Mesenchymal stem cell (in vitro differentiated cells and primary cell): ENCODE measurements at regions not wholly inside any gene's neighbourhood (a gene's known extent, or its start where the extent isn't known, plus 50 kb on each side); places are given as distances from the start of the nearest gene placed in this dataset.

Source experiments
- DNase-seq: peaks from one replicate; pipeline ENCODE4 v3.0.0-alpha.2; 2013
- H2AFZ ChIP-seq: one replicate; pipeline ENCODE4 v1.6.1; 2013; ENCODE audit warnings: low read depth, mild to moderate bottlenecking, control low read depth, inconsistent platforms, low read length, moderate library complexity
- H2AK5ac ChIP-seq: 2 replicates; pipeline ENCODE4 v1.6.1; 2013; ENCODE audit warnings: low read length, moderate library complexity, mild to moderate bottlenecking, inconsistent platforms; ENCODE audit not compliant: severe bottlenecking
- H2BK120ac ChIP-seq: one replicate; pipeline ENCODE4 v1.6.1; 2013; ENCODE audit warnings: low read depth, mild to moderate bottlenecking, inconsistent platforms, low read length, moderate library complexity
- H2BK12ac ChIP-seq, 2 experiments: one replicate each; pipeline ENCODE4 v1.6.1; 2013; ENCODE audit warnings: inconsistent platforms in 2 of 2, low read length in 2 of 2, mild to moderate bottlenecking in 2 of 2, moderate library complexity in 2 of 2, control low read depth in 1 of 2
- H2BK15ac ChIP-seq: one replicate; pipeline ENCODE4 v1.6.1; 2013; ENCODE audit warnings: mild to moderate bottlenecking, low read depth, inconsistent platforms; ENCODE audit not compliant: poor library complexity, severe bottlenecking
- H2BK5ac ChIP-seq: 2 replicates; pipeline ENCODE4 v1.6.1; 2013; ENCODE audit warnings: low read depth, mild to moderate bottlenecking, low read length, control low read depth, inconsistent platforms; ENCODE audit not compliant: poor library complexity, severe bottlenecking
- H3K14ac ChIP-seq, 2 experiments: one replicate each; pipeline ENCODE4 v1.6.1; 2013; ENCODE audit warnings: inconsistent platforms in 2 of 2, low read length in 2 of 2, control low read depth in 1 of 2, mild to moderate bottlenecking in 1 of 2, moderate library complexity in 1 of 2
- H3K18ac ChIP-seq, 2 experiments: one replicate each; pipeline ENCODE4 v1.6.1; 2013; ENCODE audit warnings: inconsistent platforms in 2 of 2, low read length in 2 of 2, control low read depth in 1 of 2, low read depth in 1 of 2, mild to moderate bottlenecking in 1 of 2
- H3K23ac ChIP-seq, 2 experiments: one replicate each; pipeline ENCODE4 v1.6.1; 2013; ENCODE audit warnings: inconsistent platforms in 2 of 2, low read length in 2 of 2, mild to moderate bottlenecking in 2 of 2, moderate library complexity in 2 of 2, control low read depth in 1 of 2
- H3K27ac ChIP-seq: 2 replicates; pipeline ENCODE4 v1.5.1; 2013; ENCODE audit warnings: mild to moderate bottlenecking, moderate library complexity, low read length, control low read depth, inconsistent platforms; ENCODE audit not compliant: poor library complexity, severe bottlenecking
- H3K27me3 ChIP-seq, 2 experiments: 2 replicates each; pipeline versions ENCODE4 v1.6.1 to v1.7.0; 2013; ENCODE audit warnings: low read length in 2 of 2, mild to moderate bottlenecking in 2 of 2, moderate library complexity in 2 of 2, control low read depth in 1 of 2, inconsistent platforms in 1 of 2; ENCODE audit not compliant: control insufficient read depth in 1 of 2, insufficient read depth in 1 of 2
- H3K36me3 ChIP-seq, 2 experiments: 2 replicates each; pipeline versions ENCODE4 v1.6.1 to v1.7.0; 2013; ENCODE audit warnings: low read length in 2 of 2, control low read depth in 1 of 2, inconsistent platforms in 1 of 2, low read depth in 1 of 2, mild to moderate bottlenecking in 1 of 2; ENCODE audit not compliant: insufficient read depth in 2 of 2, control insufficient read depth in 1 of 2
- H3K4ac ChIP-seq, 2 experiments: one replicate each; pipeline ENCODE4 v1.6.1; 2013; ENCODE audit warnings: inconsistent platforms in 2 of 2, low read length in 2 of 2, mild to moderate bottlenecking in 2 of 2, moderate library complexity in 2 of 2, control low read depth in 1 of 2, low read depth in 1 of 2
- H3K4me1 ChIP-seq: 2 replicates; pipeline ENCODE4 v1.6.1; 2013; ENCODE audit warnings: low read depth, low read length, control low read depth; ENCODE audit not compliant: control insufficient read depth, insufficient read depth
- H3K4me2 ChIP-seq: 2 replicates; pipeline ENCODE4 v1.6.1; 2013; ENCODE audit warnings: low read length, mild to moderate bottlenecking, inconsistent platforms; ENCODE audit not compliant: poor library complexity, severe bottlenecking
- H3K4me3 ChIP-seq, 2 experiments: 2 replicates each; pipeline versions ENCODE4 v1.5.1 to v1.7.0; 2013; ENCODE audit warnings: low read length in 2 of 2, mild to moderate bottlenecking in 2 of 2, control low read depth in 1 of 2, low read depth in 1 of 2; ENCODE audit not compliant: insufficient read depth in 1 of 2
- H3K79me1 ChIP-seq: replicated peaks from 2 replicates; pipeline ENCODE4 v1.6.1; 2013; ENCODE audit warnings: mild to moderate bottlenecking, control low read depth, low read length, inconsistent platforms; ENCODE audit not compliant: poor library complexity, severe bottlenecking
- H3K9ac ChIP-seq: 2 replicates; pipeline ENCODE4 v1.7.0; 2013; ENCODE audit warnings: mild to moderate bottlenecking, low read length, moderate library complexity
- H3K9me3 ChIP-seq: 2 replicates; pipeline ENCODE4 v1.7.0; 2013; ENCODE audit warnings: mild to moderate bottlenecking, low read length; ENCODE audit not compliant: control insufficient read depth
- H4K8ac ChIP-seq: one replicate; pipeline ENCODE4 v1.6.1; 2013; ENCODE audit warnings: inconsistent platforms, mild to moderate bottlenecking, low read length, moderate library complexity
- H4K91ac ChIP-seq: one replicate; pipeline ENCODE4 v1.6.1; 2013; ENCODE audit warnings: mild to moderate bottlenecking, low read length, inconsistent platforms
- WGBS: methylation state at CpG from one replicate; pipeline ENCODE4 v1.1.7; 2013; ENCODE audit warnings: mixed read lengths; 5-methylcytosine and 5-hydroxymethylcytosine counted together

- no peak overlapping the region for H2AFZ ChIP-seq
- no peak overlapping the region for H3K9ac ChIP-seq
- H2AK5ac ChIP-seq = no peak overlapping the region
- H3K27ac ChIP-seq = no peak overlapping the region
- H3K18ac ChIP-seq = no peak overlapping the region
- H3K23ac ChIP-seq = no peak overlapping the region
- 100% methylated on average over 1 of the region's 1 CpG for WGBS
- DNase-seq = no peak
- H4K91ac ChIP-seq = no peak overlapping the region
- H3K4ac ChIP-seq = no peak overlapping the region
- no peak overlapping the region for H2BK120ac ChIP-seq
- peaks cover 3% of the 10 kb centered on the region for H3K4me1 ChIP-seq
- no peak overlapping the region for H2BK15ac ChIP-seq
- H2BK12ac ChIP-seq = no peak overlapping the region
- no peak overlapping the region for H2BK5ac ChIP-seq
- H3K4me3 ChIP-seq = no peak overlapping the region
- no peak overlapping the region for H3K14ac ChIP-seq
- no peaks in the 10 kb centered on the region for H3K27me3 ChIP-seq
- no peak overlapping the region for H3K4me2 ChIP-seq
- no peaks in the 10 kb centered on the region for H3K9me3 ChIP-seq
- H4K8ac ChIP-seq = no peak overlapping the region
- H3K36me3 ChIP-seq = no peaks in the 10 kb centered on the region
- H3K79me1 ChIP-seq = no peaks in the 10 kb centered on the region
These were observed 1395.1 kb downstream of the SUCLG1 start for GRCh38 chr2:83063933-83064332.

- no peak overlapping the region for H3K27ac ChIP-seq
- H2BK12ac ChIP-seq = no peak overlapping the region
- H3K36me3 ChIP-seq = no peaks in the 10 kb centered on the region
- H3K4me1 ChIP-seq = peaks cover 3% of the 10 kb centered on the region
- no peak overlapping the region for H2BK15ac ChIP-seq
- H3K4me2 ChIP-seq = no peak overlapping the region
- H2BK120ac ChIP-seq = no peak overlapping the region
- H4K91ac ChIP-seq = no peak overlapping the region
- no peaks in the 10 kb centered on the region for H3K27me3 ChIP-seq
- H2BK5ac ChIP-seq = no peak overlapping the region
- H4K8ac ChIP-seq = no peak overlapping the region
- H3K4me3 ChIP-seq = no peak overlapping the region
- H3K14ac ChIP-seq = no peak overlapping the region
- DNase-seq = no peak
- no peak overlapping the region for H3K4ac ChIP-seq
- H3K9me3 ChIP-seq = peaks cover 3% of the 10 kb centered on the region
- no peaks in the 10 kb centered on the region for H3K79me1 ChIP-seq
- no peak overlapping the region for H2AK5ac ChIP-seq
- H3K9ac ChIP-seq = no peak overlapping the region
- no peak overlapping the region for H3K18ac ChIP-seq
- H3K23ac ChIP-seq = no peak overlapping the region
- 90% methylated on average over 2 of the region's 5 CpGs for WGBS
- H2AFZ ChIP-seq = no peak overlapping the region
These were observed 1395.6 kb downstream of the SUCLG1 start for GRCh38 chr2:83063511-83063910.

- no peaks in the 10 kb centered on the region for H3K27me3 ChIP-seq
- WGBS = 17% methylated on average over 1 of the region's 2 CpGs
- DNase-seq = no peak
These were observed 1400.4 kb downstream of the SUCLG1 start for GRCh38 chr2:83058683-83059082.

GRCh38 chr2:83055376-83056010, 1403.6 kb downstream of the SUCLG1 start:
- Histone ChIP-seq H3K4me1 (peaks cover 3% of the 10 kb centered on the region), H3K18ac (no peak overlapping the region), H3K79me1 (no peaks in the 10 kb centered on the region), H2BK12ac (no peak overlapping the region), H2BK15ac (no peak overlapping the region), H3K4me3 (no peak overlapping the region), H3K4me2 (no peak overlapping the region), H4K8ac (no peak overlapping the region), H3K4ac (no peak overlapping the region), H4K91ac (no peak overlapping the region), H3K27ac (peak overlapping the region; percentile 56), H2AFZ (no peak overlapping the region), H2AK5ac (no peak overlapping the region), H3K14ac (no peak overlapping the region), H3K23ac (no peak overlapping the region), H2BK120ac (no peak overlapping the region), H3K36me3 (no peaks in the 10 kb centered on the region), H3K9ac (no peak overlapping the region), H3K27me3 (no peaks in the 10 kb centered on the region), H3K9me3 (peaks cover 9% of the 10 kb centered on the region), H2BK5ac (no peak overlapping the region)
- WGBS = 0% methylated on average over 1 of the region's 1 CpG
- DNase-seq = peak; percentile 54

More at GRCh38 chr2:83058683-83059082, 1400.4 kb downstream of the SUCLG1 start:
- H2BK15ac ChIP-seq = no peak overlapping the region
- H2BK120ac ChIP-seq = no peak overlapping the region
- H3K79me1 ChIP-seq = no peaks in the 10 kb centered on the region
- H3K9ac ChIP-seq = no peak overlapping the region
- H3K27ac ChIP-seq = no peak overlapping the region
- H4K91ac ChIP-seq = no peak overlapping the region
- no peak overlapping the region for H3K4me2 ChIP-seq
- H3K18ac ChIP-seq = no peak overlapping the region
- no peak overlapping the region for H2AFZ ChIP-seq
- no peak overlapping the region for H2AK5ac ChIP-seq
- H3K4me3 ChIP-seq = no peak overlapping the region
- H3K36me3 ChIP-seq = no peaks in the 10 kb centered on the region
- no peak overlapping the region for H3K14ac ChIP-seq
- H3K23ac ChIP-seq = no peak overlapping the region
- peaks cover 4% of the 10 kb centered on the region for H3K4me1 ChIP-seq
- H3K4ac ChIP-seq = no peak overlapping the region
- peaks cover 9% of the 10 kb centered on the region for H3K9me3 ChIP-seq
- H2BK5ac ChIP-seq = no peak overlapping the region
- H4K8ac ChIP-seq = no peak overlapping the region
- H2BK12ac ChIP-seq = no peak overlapping the region
